ENCODE measurements at regions not wholly inside any gene's neighbourhood (a gene's known extent, or its start where the extent isn't known, plus 50 kb on each side); places are given as distances from the start of the nearest gene placed in this dataset.

DNA sequence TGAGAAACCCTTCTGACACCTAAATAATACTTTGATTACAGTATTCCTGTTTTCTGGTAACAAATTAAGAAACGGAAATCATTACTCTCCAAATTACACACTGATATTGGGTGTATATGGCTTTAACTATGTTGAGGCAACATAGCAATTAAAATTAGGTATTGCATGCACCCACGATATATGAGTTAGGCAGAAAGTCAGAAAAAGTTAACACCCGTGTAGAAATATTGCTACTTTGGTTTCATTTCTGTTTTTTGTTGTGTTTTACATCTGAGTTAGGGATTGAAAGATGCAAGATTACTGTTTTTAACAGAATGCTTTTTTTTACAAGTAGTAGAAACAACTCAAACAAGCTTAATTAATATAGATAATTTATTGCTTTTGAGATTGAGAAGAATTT lies 327.8 kb downstream of the GBE1 start (continued):
- no peak for TF ChIP-seq HBP1 (CRISPR knock-in tag; IDR thresholded peaks at IDR 0.05)

DNA sequence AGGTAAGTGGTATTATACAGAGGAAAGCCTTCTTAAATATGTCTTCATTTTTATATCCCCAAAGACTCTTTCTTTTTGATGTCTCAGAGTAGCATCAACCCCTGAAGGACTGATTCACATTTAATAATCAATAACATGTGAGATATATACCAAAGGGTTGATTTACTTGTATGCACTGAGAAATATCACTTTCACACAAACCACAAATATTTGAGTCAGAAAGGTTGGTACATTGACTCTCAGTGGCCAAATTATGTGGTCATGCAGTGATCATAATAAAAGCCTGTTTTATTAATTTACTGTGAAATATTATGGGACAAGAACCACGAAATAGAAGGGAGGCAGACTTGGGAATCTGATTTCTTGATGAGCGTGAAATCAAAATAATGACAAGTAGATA lies 329.0 kb downstream of the GBE1 start:
- FAIRE-seq, result no peak
- DNase-seq (ENCODE audit: extremely low read depth in 1 of 4, low spot score in 3 of 4), result no peak
- H3K9ac ChIP-seq (ENCODE audit: insufficient read depth in 1 of 2, low read depth in 2 of 2, low read length in 2 of 2), result no peak overlapping the region
- no peak overlapping the region for H3K4me2 ChIP-seq (ENCODE audit: insufficient read depth, low read length)
- ChIA-PET POLR2A (no interaction called here), CTCF (ENCODE audit: low intra/inter-chr PET ratio) (no interaction called here)
- intact Hi-C loops (cut with micrococcal nuclease) (no loop called here), in situ Hi-C loops (cut with MboI) (no loop called here)
- H3K27ac ChIP-seq (ENCODE audit: extremely low read depth, low read depth, low read length), result no peak overlapping the region
- no peaks in the 10 kb centered on the region for H3K9me1 ChIP-seq (ENCODE audit: control insufficient read depth, insufficient read depth, low read length)
- no peaks in the 10 kb centered on the region for H3K27me3 ChIP-seq (ENCODE audit: control insufficient read depth in 2 of 2, insufficient read depth in 2 of 2, low read length in 2 of 2)
- TF ChIP-seq DACH1 (IDR thresholded peaks at IDR 0.05; ENCODE audit: partially characterized antibody), result no peak
- no peak overlapping the region for H2AFZ ChIP-seq (ENCODE audit: low read depth, low read length)
- ATAC-seq, result no peak
- no peaks in the 10 kb centered on the region for H4K20me1 ChIP-seq (replicated peaks; ENCODE audit: control insufficient read depth, insufficient read depth, low read length)
- no peaks in the 10 kb centered on the region for H3K36me3 ChIP-seq (ENCODE audit: control insufficient read depth, insufficient read depth, low read length)
- no peaks in the 10 kb centered on the region for H3K4me1 ChIP-seq (replicated peaks in 1 of 2; ENCODE audit: control insufficient read depth in 2 of 2, insufficient read depth in 2 of 2, low read length in 2 of 2)
- WGBS (ENCODE audit: insufficient coverage, low coverage, missing lambda C conversion rate), result 0% methylated on average over 2 of the region's 2 CpGs
- no peak overlapping the region for H3K4me3 ChIP-seq
- BruUV-seq (replicated peaks), result no TSS peak
- H3K9me3 ChIP-seq (replicated peaks; ENCODE audit: control insufficient read depth, insufficient read depth, low read depth, low read length), result no peaks in the 10 kb centered on the region
- H3K79me2 ChIP-seq (ENCODE audit: control insufficient read depth, insufficient read depth, low read length), result no peaks in the 10 kb centered on the region

Measured in K562 (cell line).